GM18909 (cell line): ENCODE measurements at regions not wholly inside any gene's neighbourhood (a gene's known extent, or its start where the extent isn't known, plus 50 kb on each side); places are given as distances from the start of the nearest gene placed in this dataset.

ENCODE experiments used
- ATAC-seq: cut with Tn5 transposase; IDR thresholded peaks from one replicate; pipeline ENCODE4 v1.9.1; 2021; ENCODE audit warnings: mild to moderate bottlenecking; ENCODE audit not compliant: unreplicated experiment, poor library complexity

DNA sequence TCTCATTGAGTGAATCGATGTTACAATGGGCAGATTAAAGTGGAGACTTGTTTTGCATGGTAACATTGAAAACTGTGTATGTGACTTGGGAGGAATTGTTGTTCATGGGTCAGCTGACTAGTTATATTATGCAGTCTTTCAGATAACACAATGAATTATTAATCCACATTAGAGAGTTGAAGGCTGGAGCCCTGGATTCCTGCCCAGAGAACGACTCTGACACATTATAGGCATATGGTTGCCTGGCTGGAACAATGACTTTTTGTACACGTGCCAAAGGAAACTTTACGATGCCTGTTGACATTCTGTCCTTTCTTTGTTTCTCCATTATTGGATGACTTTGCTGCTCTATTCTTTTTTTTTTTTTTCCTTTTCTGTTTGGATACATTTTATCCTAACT, 52.3 kb upstream of the TMEM229A start:
- no peak for ATAC-seq

DNA sequence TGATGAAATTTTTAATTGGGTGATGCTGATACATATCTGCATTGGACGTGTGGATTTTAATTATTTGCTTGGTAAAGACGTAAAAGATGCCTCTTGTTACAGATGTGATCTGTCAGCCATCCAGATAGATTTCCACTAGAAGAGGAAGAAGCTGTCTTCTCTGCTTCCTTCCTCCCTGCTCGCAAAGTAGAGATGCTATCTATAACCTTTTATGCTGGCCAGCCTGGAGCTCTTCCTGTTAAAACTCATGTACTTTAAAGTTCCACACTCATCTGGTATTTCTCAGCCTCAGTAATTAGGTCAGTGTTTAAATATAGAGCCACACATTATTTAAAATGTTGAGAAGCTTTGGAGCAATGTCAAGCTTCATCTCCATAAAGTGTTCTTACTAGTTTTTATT, 51.2 kb upstream of the TMEM229A start:
- no peak for ATAC-seq
